ENCODE measurements at regions not wholly inside any gene's neighbourhood (a gene's known extent, or its start where the extent isn't known, plus 50 kb on each side); places are given as distances from the start of the nearest gene placed in this dataset.

GRCh38 chr1:14474856-14475255, 123.6 kb upstream of the KAZN start:
- H3K36me3 ChIP-seq (replicated peaks; ENCODE audit: insufficient read depth, low read depth), result no peaks in the 10 kb centered on the region
- H2AFZ ChIP-seq, result no peak overlapping the region
- 89% methylated on average over 1 of the region's 1 CpG for WGBS (ENCODE audit: low lambda C conversion rate, missing lambda C conversion rate)
- H3K4me3 ChIP-seq, result no peak overlapping the region
- TF ChIP-seq EZH2 (IDR thresholded peaks at IDR 0.05; ENCODE audit: borderline replicate concordance), result no peak
- no peak for TF ChIP-seq EZH2phosphoT487 (IDR thresholded peaks at IDR 0.05; ENCODE audit: low read depth, severe bottlenecking, unreplicated experiment)
- TF ChIP-seq CTCF (IDR thresholded peaks at IDR 0.05; ENCODE audit: poor library complexity), result no peak
- H3K27ac ChIP-seq, result no peak overlapping the region
- no peaks in the 10 kb centered on the region for H3K9me2 ChIP-seq (replicated peaks; ENCODE audit: insufficient read depth)
- no peaks in the 10 kb centered on the region for H3K4me1 ChIP-seq (ENCODE audit: insufficient read depth)
- DNase-seq (ENCODE audit: low spot score), result no peak
- H3K9me3 ChIP-seq (ENCODE audit: low read depth), result no peaks in the 10 kb centered on the region
- no peaks in the 10 kb centered on the region for H3K27me3 ChIP-seq
- H4K20me1 ChIP-seq (ENCODE audit: insufficient read depth, poor library complexity, severe bottlenecking), result no peaks in the 10 kb centered on the region
- H3K79me2 ChIP-seq, result no peaks in the 10 kb centered on the region
- H3K4me2 ChIP-seq, result no peak overlapping the region

- H3K27me3 ChIP-seq, result no peaks in the 10 kb centered on the region
- no peak for TF ChIP-seq EZH2 (IDR thresholded peaks at IDR 0.05; ENCODE audit: borderline replicate concordance)
- no peak for TF ChIP-seq CTCF (IDR thresholded peaks at IDR 0.05; ENCODE audit: poor library complexity)
- TF ChIP-seq EZH2phosphoT487 (IDR thresholded peaks at IDR 0.05; ENCODE audit: low read depth, severe bottlenecking, unreplicated experiment), result no peak
- WGBS (ENCODE audit: low lambda C conversion rate, missing lambda C conversion rate), result 87% methylated on average over 8 of the region's 8 CpGs
- H3K4me1 ChIP-seq (ENCODE audit: insufficient read depth), result no peaks in the 10 kb centered on the region
- H3K79me2 ChIP-seq, result no peaks in the 10 kb centered on the region
- H3K4me2 ChIP-seq, result no peak overlapping the region
- H3K27ac ChIP-seq, result no peak overlapping the region
- no peak overlapping the region for H2AFZ ChIP-seq
- H3K4me3 ChIP-seq, result no peak overlapping the region
- no peak for DNase-seq (ENCODE audit: low spot score)
- H3K9me2 ChIP-seq (replicated peaks; ENCODE audit: insufficient read depth), result no peaks in the 10 kb centered on the region
- no peaks in the 10 kb centered on the region for H3K36me3 ChIP-seq (replicated peaks; ENCODE audit: insufficient read depth, low read depth)
- H4K20me1 ChIP-seq (ENCODE audit: insufficient read depth, poor library complexity, severe bottlenecking), result no peaks in the 10 kb centered on the region
- H3K9me3 ChIP-seq (ENCODE audit: low read depth), result no peaks in the 10 kb centered on the region
These were observed 122.1 kb upstream of the KAZN start for GRCh38 chr1:14476170-14476955.

GRCh38 chr1:14478120-14478519, 120.4 kb upstream of the KAZN start:
- no peaks in the 10 kb centered on the region for H4K20me1 ChIP-seq (ENCODE audit: insufficient read depth, poor library complexity, severe bottlenecking)
- TF ChIP-seq CTCF (IDR thresholded peaks at IDR 0.05; ENCODE audit: poor library complexity) (no peak), EZH2 (IDR thresholded peaks at IDR 0.05; ENCODE audit: borderline replicate concordance) (no peak), EZH2phosphoT487 (IDR thresholded peaks at IDR 0.05; ENCODE audit: low read depth, severe bottlenecking, unreplicated experiment) (no peak)
- H3K4me3 ChIP-seq, result no peak overlapping the region
- H3K27ac ChIP-seq, result no peak overlapping the region
- no peaks in the 10 kb centered on the region for H3K27me3 ChIP-seq
- WGBS (ENCODE audit: low lambda C conversion rate, missing lambda C conversion rate), result 88% methylated on average over 2 of the region's 2 CpGs
- H2AFZ ChIP-seq, result no peak overlapping the region
- H3K79me2 ChIP-seq, result no peaks in the 10 kb centered on the region
- no peaks in the 10 kb centered on the region for H3K9me2 ChIP-seq (replicated peaks; ENCODE audit: insufficient read depth)
- H3K36me3 ChIP-seq (replicated peaks; ENCODE audit: insufficient read depth, low read depth), result no peaks in the 10 kb centered on the region
- no peak overlapping the region for H3K4me2 ChIP-seq
- no peak for DNase-seq (ENCODE audit: low spot score)
- no peaks in the 10 kb centered on the region for H3K9me3 ChIP-seq (ENCODE audit: low read depth)
- H3K4me1 ChIP-seq (ENCODE audit: insufficient read depth), result no peaks in the 10 kb centered on the region

Measured in hepatocyte (in vitro differentiated cells).